Stimulated activated effector memory CD8-positive, alpha-beta T cell treated with anti-CD3 and anti-CD28 coated beads, Interleukin-12 subunit alpha, Interleukin-12 subunit beta, amount 100 ng/mL, for 72 hours (primary cell): ENCODE measurements at regions not wholly inside any gene's neighbourhood (a gene's known extent, or its start where the extent isn't known, plus 50 kb on each side); places are given as distances from the start of the nearest gene placed in this dataset.
"Not testable (repeated sequence)": the region's sequence is repeated elsewhere in the genome, so short reads cannot be mapped to it uniquely, and the experiment has no call there.

ENCODE experiments used
- ATAC-seq: fragments of 150-1000 bp; cut with Tn5 transposase; 2 replicates; pipeline ENCODE4 v1.10.0; 2021
- DNase-seq, 2 donors: peaks; one replicate each; pipeline ENCODE4 v3.0.0; 2021 to 2022; ENCODE audit warnings: low spot score in 2 of 2
- H3K27ac Mint-ChIP-seq: one replicate; pipeline ENCODE4 v1.8.0; 2022; ENCODE audit warnings: mild to moderate bottlenecking, mixed read lengths
- H3K36me3 Mint-ChIP-seq: one replicate; pipeline ENCODE4 v1.8.0; 2022; ENCODE audit warnings: mild to moderate bottlenecking, mixed read lengths
- H3K4me1 Mint-ChIP-seq: one replicate; pipeline ENCODE4 v1.8.0; 2022; ENCODE audit warnings: mixed read lengths
- H3K4me3 Mint-ChIP-seq: one replicate; pipeline ENCODE4 v1.8.0; 2022; ENCODE audit warnings: mild to moderate bottlenecking, mixed read lengths
- H3K9me3 Mint-ChIP-seq: one replicate; pipeline ENCODE4 v1.8.0; 2022; ENCODE audit warnings: mixed read lengths

DNA sequence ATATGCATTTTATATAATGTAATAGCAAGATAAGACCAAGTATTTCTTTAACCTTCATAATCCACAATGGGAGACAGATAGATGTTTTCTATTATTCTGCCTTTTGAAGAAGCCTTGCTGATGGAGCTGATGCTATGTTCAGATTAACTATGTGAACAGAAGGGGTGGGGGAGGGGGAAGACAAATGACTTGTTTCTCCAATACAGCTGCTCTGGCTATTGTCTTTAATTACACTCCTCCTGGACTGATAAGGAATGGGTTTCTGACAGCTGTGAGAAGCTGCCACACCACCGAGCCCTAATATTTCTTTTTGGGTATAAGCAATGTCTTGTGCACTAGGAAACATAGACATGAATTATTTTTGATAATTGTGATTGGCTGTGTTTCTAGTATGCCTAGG lies 62.0 kb downstream of the CAVIN4 start:
- ATAC-seq (no peak), DNase-seq (no peak)
- no peaks in the 10 kb centered on the region for H3K4me1 Mint-ChIP-seq

DNA sequence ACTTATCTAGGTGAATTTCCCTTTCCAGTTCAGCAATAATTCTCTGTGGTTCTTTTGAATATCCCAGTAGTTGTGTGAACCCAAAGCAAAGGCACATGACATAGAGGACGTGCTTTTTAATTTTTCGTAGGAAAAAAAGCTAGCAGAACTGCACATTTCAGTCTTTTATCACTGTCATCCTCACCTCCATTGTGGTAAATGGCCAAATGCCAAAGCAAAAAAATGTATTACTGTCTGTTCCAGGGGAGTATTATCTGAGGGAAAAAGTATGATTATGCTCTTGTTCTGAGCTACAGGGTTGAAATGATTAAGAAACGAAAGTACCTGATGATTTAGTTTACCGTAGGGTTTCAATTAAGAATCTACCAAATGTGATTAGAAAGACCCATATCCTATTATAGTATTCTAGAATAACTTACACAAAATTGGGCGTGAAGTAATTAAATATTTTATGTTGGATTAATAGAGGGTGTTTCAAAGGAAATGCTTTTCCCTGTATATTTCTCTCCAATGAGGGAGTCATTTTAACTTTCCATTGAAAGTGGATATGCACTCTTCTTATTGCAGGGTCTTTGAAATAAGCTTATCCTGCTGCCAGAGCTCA lies 62.7 kb downstream of the CAVIN4 start:
- H3K9me3 Mint-ChIP-seq, result peaks cover 11% of the 10 kb centered on the region
- H3K4me1 Mint-ChIP-seq, result no peaks in the 10 kb centered on the region
- no peaks in the 10 kb centered on the region for H3K36me3 Mint-ChIP-seq
- DNase-seq (no peak), ATAC-seq (no peak)
- H3K27ac Mint-ChIP-seq, result no peak overlapping the region
- no peak overlapping the region for H3K4me3 Mint-ChIP-seq

More for the DNA sequence above, 62.0 kb downstream of the CAVIN4 start:
- Mint-ChIP-seq H3K4me3 (no peak overlapping the region), H3K27ac (no peak overlapping the region), H3K9me3 (peaks cover 11% of the 10 kb centered on the region), H3K36me3 (no peaks in the 10 kb centered on the region)

GRCh38 chr9:100641166-100641565 lies 63.3 kb downstream of the CAVIN4 start:
- no peak overlapping the region for H3K27ac Mint-ChIP-seq
- no peak for ATAC-seq
- H3K36me3 Mint-ChIP-seq, result no peaks in the 10 kb centered on the region
- no peak for DNase-seq
- H3K9me3 Mint-ChIP-seq, result peaks cover 11% of the 10 kb centered on the region
- no peaks in the 10 kb centered on the region for H3K4me1 Mint-ChIP-seq
- H3K4me3 Mint-ChIP-seq, result no peak overlapping the region

- Mint-ChIP-seq H3K9me3 (peaks cover 8% of the 10 kb centered on the region), H3K36me3 (no peaks in the 10 kb centered on the region), H3K4me1 (no peaks in the 10 kb centered on the region), H3K27ac (no peak overlapping the region), H3K4me3 (no peak overlapping the region)
- DNase-seq, result no peak
- ATAC-seq, result no peak
These were observed 75.0 kb downstream of the CAVIN4 start for GRCh38 chr9:100652850-100653249.

DNA sequence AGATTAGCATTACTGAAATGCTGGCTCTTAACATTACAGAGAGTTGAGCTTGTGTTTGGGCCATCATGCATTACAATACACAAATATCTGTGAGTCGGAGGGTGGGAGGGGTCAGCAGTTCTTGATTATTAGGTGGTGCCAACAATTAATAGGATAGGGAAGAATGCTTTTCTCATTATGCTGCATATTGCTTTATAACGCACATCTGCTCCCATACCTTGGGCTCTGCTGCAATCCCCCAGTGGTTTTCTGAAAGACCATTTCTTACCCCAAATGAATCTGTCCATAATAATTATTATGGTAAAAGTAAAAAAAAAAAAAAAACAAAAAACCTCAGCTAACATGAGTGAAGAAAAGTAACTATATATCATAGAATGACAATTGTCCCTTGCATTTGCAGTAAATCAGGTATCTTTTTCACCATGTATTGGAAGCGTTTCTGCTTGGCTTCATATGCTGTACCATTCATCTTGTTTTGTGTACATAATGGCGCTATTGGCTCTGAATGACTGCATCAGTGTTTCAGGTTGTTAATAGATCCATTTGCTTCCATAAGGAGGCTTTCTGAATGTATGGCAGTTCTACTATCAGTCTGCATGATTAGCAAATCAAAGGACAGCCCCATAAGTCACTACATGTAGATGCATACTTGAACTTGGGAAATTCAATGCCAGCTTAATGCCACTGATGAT lies 75.9 kb downstream of the CAVIN4 start:
- Mint-ChIP-seq H3K4me1 (no peaks in the 10 kb centered on the region), H3K4me3 (no peak overlapping the region), H3K36me3 (no peaks in the 10 kb centered on the region), H3K27ac (no peak overlapping the region), H3K9me3 (peaks cover 11% of the 10 kb centered on the region)
- DNase-seq (no peak), ATAC-seq (no peak)

DNA sequence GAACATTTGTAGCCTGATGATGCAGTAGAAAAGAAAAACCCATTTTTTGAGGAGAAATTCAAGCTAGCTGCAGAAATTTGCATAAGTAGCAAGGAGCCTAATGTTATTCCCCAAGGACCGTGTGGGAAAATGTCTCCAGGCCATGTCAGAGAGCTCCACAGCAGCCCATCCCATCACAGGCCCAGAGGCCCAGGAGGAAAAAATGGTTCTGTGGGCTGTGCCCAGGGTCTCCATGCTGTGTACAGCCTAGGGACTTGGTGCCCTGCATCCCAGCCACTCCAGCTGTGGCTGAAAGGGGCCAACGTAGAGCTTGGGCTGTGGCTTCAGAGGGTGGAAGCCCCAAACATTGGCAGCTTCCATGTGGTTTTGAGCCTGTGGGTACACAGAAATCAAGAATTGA lies 79.0 kb downstream of the CAVIN4 start:
- H3K4me1 Mint-ChIP-seq, ATAC-seq, H3K4me3 Mint-ChIP-seq, H3K27ac Mint-ChIP-seq, H3K36me3 Mint-ChIP-seq, DNase-seq: not testable (repeated sequence)
- H3K9me3 Mint-ChIP-seq, result peaks cover 14% of the 10 kb centered on the region

GRCh38 chr9:100661668-100662067 lies 83.8 kb downstream of the CAVIN4 start:
- no peak overlapping the region for H3K4me3 Mint-ChIP-seq
- no peaks in the 10 kb centered on the region for H3K36me3 Mint-ChIP-seq
- DNase-seq (no peak), ATAC-seq (no peak)
- H3K9me3 Mint-ChIP-seq, result peaks cover 6% of the 10 kb centered on the region
- no peaks in the 10 kb centered on the region for H3K4me1 Mint-ChIP-seq
- H3K27ac Mint-ChIP-seq, result no peak overlapping the region

- Mint-ChIP-seq H3K27ac (no peak overlapping the region), H3K4me1 (no peaks in the 10 kb centered on the region), H3K36me3 (no peaks in the 10 kb centered on the region), H3K9me3 (peaks cover 6% of the 10 kb centered on the region), H3K4me3 (no peak overlapping the region)
- no peak for DNase-seq
- ATAC-seq, result no peak
These were observed 84.2 kb downstream of the CAVIN4 start for GRCh38 chr9:100662122-100662521.

DNA sequence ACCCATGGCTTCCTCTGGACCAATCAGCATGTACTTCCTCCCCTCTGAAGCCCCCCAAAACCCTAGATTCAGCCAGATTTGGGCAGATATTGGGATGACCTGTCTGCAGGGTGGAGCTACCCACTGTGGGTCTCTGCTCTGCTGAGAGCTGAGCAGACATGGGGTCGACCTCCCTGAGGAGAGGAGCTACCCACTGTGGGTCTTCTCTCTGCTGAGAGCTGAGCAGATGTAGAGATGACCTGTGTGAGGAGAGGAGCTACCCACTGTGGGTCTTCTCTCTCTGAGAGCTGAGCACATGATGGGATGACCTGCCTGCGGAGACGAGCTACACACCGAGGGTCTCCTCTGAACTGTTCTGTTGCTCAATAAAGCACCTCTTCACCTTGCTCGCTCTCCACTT lies 89.6 kb downstream of the CAVIN4 start:
- Mint-ChIP-seq H3K27ac (no peak overlapping the region), H3K4me3 (no peak overlapping the region), H3K4me1 (no peaks in the 10 kb centered on the region), H3K9me3 (no peaks in the 10 kb centered on the region), H3K36me3 (no peaks in the 10 kb centered on the region)
- DNase-seq, result no peak
- ATAC-seq, result peak; percentile 26

DNA sequence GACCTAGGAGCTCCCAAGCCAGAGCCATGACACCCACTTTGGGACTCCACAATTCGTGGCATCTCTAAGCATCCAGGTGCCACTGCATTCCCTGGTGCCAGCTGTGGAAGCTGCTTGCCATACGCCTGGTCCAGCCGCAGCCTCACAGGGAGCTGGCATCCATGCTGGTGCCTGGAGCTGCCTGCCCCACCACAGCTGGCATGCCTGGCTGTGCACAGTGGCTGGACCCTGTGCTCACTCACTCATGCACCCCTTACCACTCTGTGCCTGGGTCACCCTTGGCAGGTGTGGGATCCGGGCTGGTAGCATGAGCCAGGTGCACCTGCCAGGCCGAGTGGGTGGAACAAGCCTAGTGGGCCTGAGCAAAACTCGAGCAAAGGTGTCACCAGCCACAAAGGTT lies 90.1 kb downstream of the CAVIN4 start:
- H3K27ac Mint-ChIP-seq, result no peak overlapping the region
- no peaks in the 10 kb centered on the region for H3K4me1 Mint-ChIP-seq
- H3K9me3 Mint-ChIP-seq, result no peaks in the 10 kb centered on the region
- H3K36me3 Mint-ChIP-seq, result no peaks in the 10 kb centered on the region
- DNase-seq (no peak), ATAC-seq (no peak)
- H3K4me3 Mint-ChIP-seq, result no peak overlapping the region

GRCh38 chr9:100669968-100670367 lies 92.1 kb downstream of the CAVIN4 start:
- Mint-ChIP-seq H3K9me3 (no peaks in the 10 kb centered on the region), H3K4me1 (no peaks in the 10 kb centered on the region), H3K36me3 (no peaks in the 10 kb centered on the region), H3K27ac (no peak overlapping the region), H3K4me3 (no peak overlapping the region)
- ATAC-seq, result no peak
- no peak for DNase-seq

GRCh38 chr9:100670719-100671118 lies 92.8 kb downstream of the CAVIN4 start:
- H3K9me3 Mint-ChIP-seq, result no peaks in the 10 kb centered on the region
- ATAC-seq (no peak), DNase-seq (no peak)
- H3K4me3 Mint-ChIP-seq, result no peak overlapping the region
- H3K4me1 Mint-ChIP-seq, result no peaks in the 10 kb centered on the region
- no peaks in the 10 kb centered on the region for H3K36me3 Mint-ChIP-seq
- no peak overlapping the region for H3K27ac Mint-ChIP-seq

DNA sequence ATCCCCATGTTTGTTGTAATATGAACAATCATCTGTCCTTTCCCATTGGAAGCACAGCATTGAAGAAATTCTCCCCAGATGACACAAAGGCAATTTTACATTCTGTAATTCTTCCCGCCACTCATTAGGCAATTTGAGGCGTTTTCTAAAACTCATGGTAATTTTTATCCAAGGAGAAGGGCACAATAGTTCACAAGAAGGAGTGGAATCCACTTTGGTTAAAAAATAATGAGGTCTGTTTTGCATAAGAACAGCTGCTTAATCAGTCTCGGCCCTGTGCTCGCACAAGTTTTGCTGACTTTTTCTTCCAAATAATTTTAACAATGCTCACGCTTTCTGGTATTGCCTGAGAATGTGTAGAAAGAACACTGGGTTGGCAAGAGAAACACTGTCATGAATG lies 94.0 kb downstream of the CAVIN4 start:
- Mint-ChIP-seq H3K9me3 (no peaks in the 10 kb centered on the region), H3K4me1 (no peaks in the 10 kb centered on the region), H3K36me3 (no peaks in the 10 kb centered on the region), H3K4me3 (no peak overlapping the region), H3K27ac (no peak overlapping the region)
- DNase-seq (no peak), ATAC-seq (no peak)

- ATAC-seq (no peak), DNase-seq (no peak)
- Mint-ChIP-seq H3K9me3 (no peaks in the 10 kb centered on the region), H3K36me3 (no peaks in the 10 kb centered on the region), H3K4me1 (no peaks in the 10 kb centered on the region), H3K27ac (no peak overlapping the region), H3K4me3 (no peak overlapping the region)
These were observed 95.4 kb downstream of the CAVIN4 start for GRCh38 chr9:100673249-100673648.

DNA sequence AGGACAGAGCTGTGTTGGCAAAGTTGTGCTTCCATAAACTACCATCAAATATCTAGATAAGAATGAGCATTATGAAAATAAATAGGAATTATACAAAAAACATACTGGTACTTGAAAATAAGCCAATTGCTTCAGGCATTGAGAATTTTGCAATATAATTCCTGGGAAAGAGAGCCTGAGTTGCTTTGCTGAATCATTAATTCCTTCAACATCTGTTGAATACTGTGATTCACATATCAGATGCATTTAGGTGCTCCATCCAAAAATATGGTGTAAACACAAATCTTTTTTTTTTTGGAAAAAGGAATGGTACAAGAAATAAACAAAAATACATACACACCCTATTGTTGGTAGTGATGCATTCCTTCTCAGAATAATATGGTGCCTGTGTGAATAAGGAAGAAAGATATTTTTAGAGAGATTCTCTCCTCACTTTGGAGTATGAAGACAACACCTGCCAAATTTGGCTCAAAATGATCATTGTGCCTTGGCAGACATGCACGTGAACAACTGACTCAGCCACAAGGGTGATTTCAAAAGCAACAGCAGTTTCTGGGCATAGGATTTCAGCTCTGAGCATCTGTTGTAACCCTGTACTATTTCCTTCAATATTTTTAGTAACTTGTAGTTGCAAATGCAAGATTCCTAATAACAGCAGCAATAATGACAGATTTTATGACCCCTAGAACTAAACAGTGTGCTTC lies 96.7 kb downstream of the CAVIN4 start:
- Mint-ChIP-seq H3K9me3 (no peaks in the 10 kb centered on the region), H3K27ac (no peak overlapping the region), H3K4me3 (no peak overlapping the region), H3K4me1 (no peaks in the 10 kb centered on the region), H3K36me3 (no peaks in the 10 kb centered on the region)
- ATAC-seq, result no peak
- DNase-seq, result no peak

DNA sequence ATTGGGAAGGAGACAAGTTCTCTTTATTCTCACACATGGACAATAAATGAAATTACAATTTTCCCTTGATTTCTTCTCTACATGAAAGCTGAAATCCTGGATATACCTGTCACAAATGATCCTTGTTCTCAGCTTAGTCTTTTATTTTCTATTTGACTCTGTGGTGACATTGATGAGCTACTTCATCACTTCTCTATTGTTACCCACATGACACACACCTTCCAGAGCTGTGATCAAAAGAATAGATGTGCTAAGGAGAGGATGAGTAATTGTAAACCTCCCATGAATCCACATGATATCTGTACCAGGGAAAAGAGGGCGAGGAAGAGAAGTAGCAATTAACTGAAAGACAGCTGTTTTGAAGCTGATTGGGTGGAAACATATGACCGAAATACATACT lies 102.0 kb downstream of the CAVIN4 start:
- DNase-seq, result no peak
- Mint-ChIP-seq H3K4me3 (no peak overlapping the region), H3K4me1 (no peaks in the 10 kb centered on the region), H3K36me3 (no peaks in the 10 kb centered on the region), H3K9me3 (no peaks in the 10 kb centered on the region), H3K27ac (no peak overlapping the region)
- no peak for ATAC-seq
